NCI-H1105 treated with DMSO at 0.1 percent for 48 hours (cell line): ENCODE measurements at regions not wholly inside any gene's neighbourhood (a gene's known extent, or its start where the extent isn't known, plus 50 kb on each side); places are given as distances from the start of the nearest gene placed in this dataset.
A peak's percentile ranks its signal among the peaks of the same experiment; 100 is the strongest.

Source experiments
- DNase-seq: peaks from one replicate; lab custom pipeline; 2025; lab: John Stamatoyannopoulos, UW

DNA sequence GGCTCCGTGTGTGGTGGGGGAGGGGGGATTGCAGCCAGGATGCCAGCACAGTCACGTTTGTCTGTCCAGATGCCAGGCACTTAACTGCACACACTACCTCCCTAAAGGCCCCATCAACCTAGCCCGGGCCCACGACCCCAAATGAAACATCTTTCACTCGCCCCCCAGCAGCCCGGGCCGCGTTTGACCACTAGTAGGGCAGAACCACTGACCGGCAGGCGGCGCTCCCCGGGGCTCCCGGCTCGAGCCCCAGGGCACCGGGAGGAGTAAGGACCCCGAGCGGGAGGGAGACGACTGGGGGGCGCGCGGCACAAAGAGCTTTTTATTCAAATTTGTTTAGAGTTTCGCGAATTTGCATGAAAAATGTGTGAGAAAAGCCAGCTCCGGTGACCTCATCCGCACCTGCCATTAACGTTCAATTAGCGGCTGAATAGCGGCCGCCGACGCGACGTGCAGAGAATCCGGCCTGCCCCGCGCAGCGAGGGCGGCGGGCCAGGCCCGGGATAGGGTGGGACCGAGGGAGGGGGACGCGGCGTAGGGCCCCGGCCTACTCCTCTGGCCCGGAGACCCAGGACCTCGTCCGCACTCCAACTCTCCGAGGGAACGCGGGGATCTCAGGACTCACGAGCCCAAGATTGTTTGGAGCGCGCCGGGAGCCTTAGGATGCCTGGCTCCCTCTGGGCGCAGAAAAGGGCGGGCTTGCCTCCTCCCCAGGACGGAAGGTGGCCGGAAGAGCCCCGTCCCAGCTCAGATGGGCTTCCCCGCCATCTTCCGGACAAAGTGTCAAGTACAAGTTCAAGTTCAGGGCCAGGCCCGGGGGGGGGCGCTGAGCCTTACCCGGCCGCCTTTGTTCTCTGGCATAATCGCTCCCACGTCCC, 64.9 kb upstream of the POLG start:
- DNase-seq, result peak; percentile 33

DNA sequence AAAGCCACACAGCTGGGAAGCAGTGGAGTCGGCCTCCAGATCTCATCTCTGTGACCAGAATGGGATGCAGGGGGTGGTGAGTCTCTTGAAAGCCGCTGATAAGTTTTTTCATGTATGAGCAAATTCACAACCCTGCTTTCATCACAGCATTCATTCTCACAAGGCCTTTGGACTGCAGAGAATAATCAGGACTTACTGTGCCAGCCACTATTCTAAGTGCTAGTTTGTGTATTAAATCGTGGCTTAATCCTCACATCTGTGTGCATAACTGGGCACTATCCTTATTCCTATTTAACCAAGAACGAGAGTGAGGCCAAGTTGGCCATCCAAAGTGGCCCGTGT, 64.2 kb upstream of the POLG start:
- no peak for DNase-seq

DNA sequence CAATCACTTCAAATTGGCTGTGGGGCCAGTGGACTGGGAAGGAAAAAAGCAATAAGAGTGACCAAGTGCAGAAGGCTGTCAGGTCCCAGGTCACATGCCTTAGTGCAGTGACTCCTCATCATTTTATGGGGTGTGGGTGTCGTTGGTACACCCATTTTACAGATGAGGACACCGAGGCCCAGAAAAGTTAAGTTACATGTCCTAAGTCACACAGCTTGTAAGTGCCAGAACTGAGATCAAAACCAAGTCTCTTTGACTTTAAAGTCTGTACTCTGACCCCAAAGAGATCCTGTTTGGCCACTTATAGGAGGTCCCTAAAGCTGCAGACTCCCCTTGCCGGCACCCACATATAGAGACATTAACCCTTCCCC, 63.0 kb upstream of the POLG start:
- DNase-seq, result no peak

DNA sequence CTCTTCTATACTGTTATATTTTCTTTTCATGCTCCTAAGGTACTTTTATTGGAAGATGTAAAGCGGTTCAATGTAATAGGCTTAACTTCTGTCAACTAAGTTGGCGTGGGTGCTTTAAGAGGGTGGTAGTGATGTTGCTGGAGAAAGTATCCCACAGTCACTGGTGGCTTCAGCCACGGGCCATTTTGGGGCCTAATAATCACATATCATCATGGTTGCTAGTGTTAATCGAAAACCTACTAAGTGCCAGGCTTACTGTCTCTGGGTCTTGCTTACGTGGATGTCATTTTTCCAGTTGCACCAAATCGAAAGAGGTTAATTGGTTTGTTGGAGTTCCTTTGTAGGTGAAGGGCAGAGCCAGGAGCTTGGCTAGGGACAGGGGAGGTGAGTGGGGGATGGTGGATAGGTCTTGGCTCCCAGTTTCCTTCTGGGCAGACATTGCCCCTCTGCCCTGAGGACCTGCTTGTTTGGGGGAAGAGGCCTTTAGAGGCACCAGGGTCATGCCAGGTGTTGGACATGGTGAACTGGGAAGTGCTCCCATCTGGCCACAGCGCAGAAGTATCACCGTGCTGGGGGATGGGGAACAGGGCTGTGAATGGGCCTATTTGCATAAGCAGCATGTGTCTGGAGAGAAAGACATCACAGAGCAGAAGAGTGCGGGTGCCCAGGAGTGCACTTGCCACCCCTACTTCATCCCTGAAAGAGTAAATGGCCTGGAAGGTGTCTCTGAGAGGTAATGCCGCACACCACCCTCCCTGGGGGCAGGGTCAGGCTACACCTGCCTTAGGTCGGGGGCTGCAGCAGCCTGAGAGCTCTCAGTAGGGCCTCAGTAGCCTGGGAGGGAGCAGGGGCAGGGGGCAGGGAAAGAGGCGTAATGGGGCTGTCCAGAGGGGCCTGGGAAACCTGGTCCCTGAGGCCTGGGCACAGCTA, 62.4 kb upstream of the POLG start:
- DNase-seq, result no peak

DNA sequence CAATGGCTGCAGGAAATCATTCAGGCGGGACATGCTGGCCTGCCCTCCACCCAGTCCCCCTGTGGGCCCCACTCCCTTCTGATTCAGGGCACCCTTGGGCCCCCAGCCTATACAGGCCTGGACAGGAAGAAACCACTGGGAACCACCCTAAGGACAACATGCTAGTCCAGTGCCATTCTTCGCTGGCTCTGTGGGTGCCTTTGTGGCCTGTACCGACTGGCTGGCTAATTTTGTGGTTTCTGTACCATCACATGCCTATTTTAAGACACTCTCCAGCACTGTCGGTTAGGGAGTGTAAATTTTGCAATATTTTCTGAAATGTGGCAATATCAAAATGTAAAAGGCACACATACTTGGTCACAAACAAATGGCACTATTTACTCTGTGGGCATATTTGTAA, 61.4 kb upstream of the POLG start:
- DNase-seq, result no peak

DNA sequence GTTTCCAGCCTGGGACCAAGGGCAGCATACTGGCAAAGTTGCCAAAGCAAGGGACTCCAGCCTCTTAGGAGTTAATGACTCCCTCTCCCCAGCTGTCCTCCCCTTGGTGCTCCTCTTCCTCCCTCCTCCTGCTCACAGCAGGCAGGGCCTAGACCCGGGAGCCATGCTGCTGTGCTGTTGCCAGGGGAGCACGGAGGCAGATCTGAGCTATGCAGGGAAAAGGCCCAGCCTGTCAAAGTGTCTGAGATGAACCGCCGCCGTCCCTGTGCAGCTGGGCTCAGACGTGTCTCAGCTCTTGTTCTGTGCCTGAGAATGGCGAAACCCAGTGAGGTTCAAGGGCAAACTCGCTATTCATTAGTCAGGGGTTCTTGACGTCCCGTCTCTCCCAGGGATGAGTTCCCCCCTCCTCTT, 60.8 kb upstream of the POLG start:
- DNase-seq, result no peak

DNA sequence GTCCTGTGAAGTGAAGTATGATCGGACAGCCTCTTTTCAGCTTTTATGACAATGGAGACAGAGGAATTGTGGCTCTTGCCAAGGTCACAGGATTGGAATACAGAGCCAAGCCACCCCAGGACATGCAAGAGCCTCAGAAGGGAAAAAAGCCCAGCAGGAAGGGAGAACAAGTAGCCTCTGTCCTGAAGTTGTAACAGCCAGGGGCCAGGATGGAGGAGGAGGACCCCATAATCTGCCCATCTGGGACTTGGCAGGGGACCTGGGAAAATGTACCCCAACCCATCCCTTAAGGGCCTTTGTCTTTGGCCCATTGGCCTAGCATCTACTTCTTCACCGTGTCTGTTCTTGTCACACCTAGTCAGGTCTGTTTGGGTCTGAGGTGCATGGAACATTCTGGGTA, 60.4 kb upstream of the POLG start:
- DNase-seq, result no peak

DNA sequence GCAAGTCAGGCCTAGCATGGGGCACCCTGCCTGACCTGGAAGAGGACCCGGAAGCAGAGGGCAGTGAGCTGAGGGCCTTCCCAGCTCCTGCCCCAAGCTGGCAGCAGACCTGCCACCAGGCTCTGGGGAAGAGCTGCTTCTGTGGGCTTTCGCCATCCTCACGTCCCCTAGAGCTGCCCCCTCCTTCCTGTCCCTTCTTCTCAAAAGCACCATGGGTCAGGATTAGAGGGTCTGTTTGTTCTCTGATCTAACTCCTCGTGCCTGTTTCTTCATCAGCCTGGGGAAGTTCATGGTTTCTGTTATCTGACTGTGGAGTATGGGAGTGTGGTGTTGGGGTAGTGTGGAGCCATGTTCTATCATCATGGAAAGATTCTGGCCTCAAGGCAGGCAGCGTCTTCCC, 58.4 kb upstream of the POLG start:
- no peak for DNase-seq

DNA sequence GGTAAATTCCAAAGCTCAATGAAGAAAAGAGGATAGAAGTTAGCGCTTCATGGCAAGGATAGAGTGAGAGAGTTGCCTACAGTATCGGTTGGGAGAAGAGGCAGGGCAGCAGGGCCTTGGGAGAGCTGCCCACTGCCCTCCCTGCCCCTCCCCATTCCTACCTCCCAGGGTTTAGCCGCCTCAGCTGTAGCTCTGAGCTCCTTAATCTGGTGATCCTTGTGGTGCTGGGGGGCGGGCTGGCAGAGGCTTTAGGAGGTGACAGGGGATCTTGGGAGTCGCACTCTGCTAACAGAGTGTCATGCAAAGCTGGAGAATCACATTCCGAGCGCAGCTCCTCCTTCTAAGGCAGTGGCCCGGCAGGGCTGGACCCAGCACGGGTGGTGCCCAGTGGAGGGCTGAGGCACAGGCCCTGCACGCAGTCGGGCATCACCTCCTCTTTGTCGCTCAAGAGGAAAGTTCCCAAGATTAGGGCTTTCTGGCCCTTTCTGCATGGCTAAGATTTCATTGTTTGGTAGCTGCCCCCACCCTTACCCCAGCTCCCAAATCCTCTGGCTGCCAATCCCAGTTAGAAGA, 57.1 kb upstream of the POLG start:
- no peak for DNase-seq

DNA sequence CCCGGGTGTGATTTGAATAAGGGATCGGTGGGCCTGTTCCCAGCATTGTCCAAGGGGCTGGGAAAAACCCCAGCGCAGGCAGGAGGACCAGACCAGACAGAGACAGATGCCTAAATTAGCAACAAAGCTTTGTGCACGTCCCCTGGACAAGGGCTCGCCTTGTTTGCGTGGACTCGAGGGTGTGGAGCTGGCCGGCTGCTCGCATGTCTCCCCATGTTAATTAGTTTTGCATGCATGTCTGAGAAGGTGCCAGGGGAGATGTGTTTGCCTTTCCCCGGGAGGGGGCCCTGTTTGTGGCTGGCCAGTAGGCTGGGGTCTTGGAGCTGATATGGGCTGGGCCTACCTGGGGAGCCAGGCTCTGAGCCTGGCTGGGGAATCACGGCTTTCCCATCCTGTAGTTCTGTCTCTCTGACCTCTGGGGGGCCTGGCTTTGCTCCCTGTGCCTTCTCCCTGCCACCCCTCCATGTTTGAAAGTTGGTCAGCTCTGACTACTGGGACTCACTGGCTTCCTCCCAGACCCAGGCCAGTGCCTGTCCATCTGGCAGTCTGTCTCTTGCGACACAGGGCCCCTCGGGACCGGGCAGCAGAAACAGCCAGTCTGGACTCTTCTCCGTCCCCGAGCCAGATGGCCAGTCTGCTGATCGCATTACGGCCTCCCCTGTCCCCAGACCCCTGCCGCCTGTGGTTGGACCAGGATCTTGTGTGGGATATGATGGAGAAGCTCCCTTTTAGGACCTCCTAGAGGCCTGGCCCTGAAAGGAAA, 55.4 kb upstream of the POLG start:
- DNase-seq, result no peak

DNA sequence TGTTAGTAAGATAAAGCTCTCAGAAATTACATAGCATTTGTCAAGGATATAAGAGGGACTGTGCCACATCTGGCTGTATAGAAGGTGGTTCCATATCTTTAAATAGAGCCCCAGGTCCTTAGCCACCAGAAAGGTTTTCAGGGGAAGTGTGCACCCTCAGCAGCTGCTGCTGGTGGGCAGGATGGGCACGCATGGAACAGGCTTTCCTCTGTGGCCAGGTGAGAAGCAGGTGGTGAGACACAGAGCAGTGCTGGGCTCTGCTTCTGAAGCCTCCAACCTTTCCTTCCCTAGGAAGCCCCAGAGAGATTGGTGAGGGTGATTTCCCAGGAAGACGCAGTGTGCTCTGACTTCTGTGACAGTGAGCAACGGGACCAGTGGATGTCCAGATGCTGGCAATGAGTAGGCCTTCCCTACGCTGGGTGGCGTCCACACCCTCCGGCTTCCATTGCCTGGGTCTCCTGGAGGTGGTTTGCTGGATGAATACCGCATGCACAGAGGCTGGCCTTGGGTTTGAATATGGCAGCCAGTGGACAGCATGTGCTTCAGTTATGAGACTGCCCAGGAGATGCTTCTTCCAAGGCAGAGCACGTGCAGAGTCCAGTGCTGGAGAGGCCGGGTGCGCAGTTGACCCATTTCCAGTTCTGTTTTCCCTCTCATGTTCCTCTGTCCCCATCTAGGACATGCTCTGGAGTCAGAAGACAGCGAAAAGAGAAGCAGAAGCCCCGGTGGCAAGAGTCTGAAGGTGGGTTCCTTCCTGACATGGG, 52.7 kb upstream of the POLG start:
- no peak for DNase-seq

DNA sequence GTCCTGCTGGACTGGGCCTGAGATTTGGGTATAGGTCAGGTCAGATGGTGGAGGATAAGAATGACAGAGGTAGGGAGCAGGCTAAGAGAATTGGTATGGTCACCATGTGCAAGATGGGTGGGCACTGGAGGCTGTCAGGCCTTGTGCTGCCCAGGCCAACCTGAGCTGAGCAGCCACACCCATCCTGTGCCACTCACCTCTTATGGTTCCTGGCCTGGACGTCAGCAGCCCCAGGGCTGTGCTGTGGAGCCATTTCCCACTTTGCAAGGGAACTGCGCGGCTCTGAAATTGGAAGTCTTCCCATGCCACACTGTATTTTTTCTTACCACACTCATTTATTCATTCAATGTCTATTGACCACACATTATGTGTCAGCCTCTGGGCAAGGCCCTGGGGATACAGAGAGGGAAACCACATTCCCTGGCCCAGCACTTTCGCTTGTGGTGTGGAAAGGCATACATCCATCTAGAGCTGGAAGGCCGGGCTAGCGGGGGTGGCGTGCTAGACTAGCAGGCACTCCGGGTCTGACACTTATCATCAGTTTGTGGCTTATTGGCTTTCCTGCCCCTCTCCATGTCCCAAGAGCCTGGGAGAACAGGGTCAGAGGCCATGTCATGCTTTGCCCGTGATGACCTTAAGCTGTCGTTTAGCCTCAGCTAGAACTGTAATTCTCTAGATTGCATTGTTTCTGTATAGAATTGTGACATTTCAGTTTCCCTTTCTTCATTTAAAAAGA, 51.1 kb upstream of the POLG start:
- no peak for DNase-seq
